HG02759 (cell line): ENCODE measurements at regions not wholly inside any gene's neighbourhood (a gene's known extent, or its start where the extent isn't known, plus 50 kb on each side); places are given as distances from the start of the nearest gene placed in this dataset.
"Not testable (repeated sequence)": the region's sequence is repeated elsewhere in the genome, so short reads cannot be mapped to it uniquely, and the experiment has no call there.

Experiments
- ATAC-seq: cut with Tn5 transposase; IDR thresholded peaks from one replicate; pipeline ENCODE4 v1.9.1; 2021; ENCODE audit warnings: mild to moderate bottlenecking, moderate library complexity; ENCODE audit not compliant: unreplicated experiment

DNA sequence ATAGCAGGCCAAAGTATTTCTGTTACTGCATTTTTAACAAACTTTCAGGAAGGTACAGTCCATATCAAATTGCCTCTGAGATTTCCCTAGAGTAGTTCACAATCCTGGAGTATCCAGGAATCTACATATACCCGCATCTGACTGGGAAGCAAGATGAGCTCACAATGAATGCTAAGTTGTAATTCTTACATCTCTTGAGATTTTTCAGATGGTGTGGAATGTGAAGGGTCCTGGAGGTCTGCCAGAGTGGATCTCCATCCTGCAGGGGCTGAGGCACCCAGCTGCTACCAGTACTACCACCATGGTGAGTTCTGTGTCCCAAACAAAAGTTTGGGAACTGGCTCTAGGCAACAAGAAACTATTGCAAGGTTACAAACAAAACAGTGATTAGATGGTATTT lies 156.7 kb upstream of the CCDC54 start:
- ATAC-seq, result no peak

DNA sequence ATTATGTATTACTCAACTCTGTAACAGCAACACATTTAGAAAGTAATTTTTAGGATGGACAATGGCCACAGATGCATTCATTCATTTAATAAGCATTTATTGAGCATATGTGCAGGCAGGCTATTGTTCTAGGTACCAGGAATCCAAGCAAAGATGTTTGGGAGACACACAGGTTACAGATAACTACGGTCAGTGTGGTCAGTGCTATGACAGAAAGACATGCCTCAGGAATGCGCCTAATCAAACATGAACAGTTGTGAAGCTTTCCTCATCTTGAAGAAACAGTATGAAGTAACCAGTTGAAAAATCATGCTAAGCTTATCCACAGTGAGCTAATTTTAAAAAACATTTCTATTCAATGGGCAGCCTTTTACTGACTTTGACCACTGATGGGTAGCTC lies 155.4 kb upstream of the CCDC54 start:
- ATAC-seq, result no peak

DNA sequence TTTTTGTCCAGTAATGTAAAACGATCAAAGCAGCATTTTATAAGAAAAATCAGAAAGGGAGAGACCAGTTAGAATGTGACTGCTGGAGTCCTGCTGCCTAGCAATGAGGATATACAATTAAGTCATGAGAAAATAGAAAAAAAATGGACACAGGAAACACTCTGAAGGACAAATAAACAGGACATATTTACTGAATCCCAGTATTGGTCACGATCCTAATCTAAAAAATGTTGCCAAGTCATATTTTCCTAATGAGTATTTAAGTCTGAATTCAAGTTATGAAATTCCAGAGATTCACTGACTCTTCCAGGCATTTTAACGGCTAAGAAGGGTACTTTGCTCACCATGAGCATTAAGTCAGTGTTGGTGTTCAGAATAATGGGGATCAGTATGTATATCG lies 154.3 kb upstream of the CCDC54 start:
- ATAC-seq, result no peak

DNA sequence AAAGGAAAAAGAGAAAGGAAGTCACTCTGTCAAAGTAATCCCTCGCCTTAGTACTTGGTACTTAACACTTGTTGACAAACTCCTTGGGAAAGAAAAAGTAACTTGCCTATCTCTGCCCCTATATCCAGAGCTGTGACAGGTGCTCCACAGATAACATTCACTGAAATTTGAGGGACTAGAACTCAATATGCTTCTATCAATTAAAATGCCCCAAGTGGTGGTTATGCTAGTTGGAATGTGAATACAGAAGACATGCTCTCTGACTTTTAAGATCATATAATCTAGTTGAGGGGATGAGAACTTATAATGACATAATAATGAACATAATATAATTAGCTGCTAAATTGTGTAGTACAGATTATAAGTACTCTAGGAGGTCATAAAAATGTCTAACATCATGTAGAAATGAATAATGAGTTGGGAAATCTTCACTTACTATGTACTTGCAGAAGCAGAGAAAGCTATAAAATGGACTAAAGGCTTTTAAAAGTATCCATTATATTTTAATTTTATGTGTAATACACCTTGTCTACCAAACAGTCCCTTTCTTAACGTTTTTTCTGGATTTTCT lies 153.1 kb upstream of the CCDC54 start:
- ATAC-seq, result no peak

DNA sequence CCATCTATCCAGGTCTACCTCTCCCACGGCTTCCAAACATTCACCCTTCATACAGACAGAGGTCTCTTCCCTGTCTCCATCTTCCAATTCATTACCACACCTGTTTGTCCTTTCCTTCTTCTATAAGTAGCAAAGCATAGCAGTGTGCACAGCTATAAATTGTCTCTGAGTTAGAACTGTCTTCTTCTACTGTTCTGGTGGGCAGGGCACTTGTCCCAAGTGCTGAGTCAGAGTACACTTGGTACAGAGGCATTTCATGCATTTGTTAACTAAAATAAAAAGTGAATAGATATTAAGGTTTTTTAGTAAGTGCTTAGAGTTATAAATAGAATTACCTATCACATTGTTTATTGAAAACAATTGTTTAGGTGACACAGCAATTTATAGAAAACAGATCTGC lies 150.1 kb upstream of the CCDC54 start:
- no peak for ATAC-seq

DNA sequence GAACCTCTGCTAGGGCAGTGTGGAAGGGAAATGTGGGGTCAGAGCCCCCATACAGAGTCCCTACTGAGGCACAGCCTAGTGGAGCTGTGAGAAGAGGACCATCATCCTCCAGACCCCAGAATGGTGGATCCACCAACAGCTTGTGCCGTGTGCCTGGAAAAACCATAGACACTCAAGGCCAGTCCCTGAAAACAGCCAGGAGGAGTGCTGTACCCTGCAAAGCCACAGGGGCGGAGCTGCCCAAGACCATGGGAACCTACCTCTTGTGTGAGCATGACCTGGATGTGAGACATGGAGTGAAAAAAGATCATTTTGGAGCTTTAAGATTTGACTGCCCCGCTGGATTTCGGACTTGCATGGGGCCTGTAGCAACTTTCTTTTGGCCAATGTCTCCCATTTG lies 143.4 kb upstream of the CCDC54 start:
- ATAC-seq, result not testable (repeated sequence)

DNA sequence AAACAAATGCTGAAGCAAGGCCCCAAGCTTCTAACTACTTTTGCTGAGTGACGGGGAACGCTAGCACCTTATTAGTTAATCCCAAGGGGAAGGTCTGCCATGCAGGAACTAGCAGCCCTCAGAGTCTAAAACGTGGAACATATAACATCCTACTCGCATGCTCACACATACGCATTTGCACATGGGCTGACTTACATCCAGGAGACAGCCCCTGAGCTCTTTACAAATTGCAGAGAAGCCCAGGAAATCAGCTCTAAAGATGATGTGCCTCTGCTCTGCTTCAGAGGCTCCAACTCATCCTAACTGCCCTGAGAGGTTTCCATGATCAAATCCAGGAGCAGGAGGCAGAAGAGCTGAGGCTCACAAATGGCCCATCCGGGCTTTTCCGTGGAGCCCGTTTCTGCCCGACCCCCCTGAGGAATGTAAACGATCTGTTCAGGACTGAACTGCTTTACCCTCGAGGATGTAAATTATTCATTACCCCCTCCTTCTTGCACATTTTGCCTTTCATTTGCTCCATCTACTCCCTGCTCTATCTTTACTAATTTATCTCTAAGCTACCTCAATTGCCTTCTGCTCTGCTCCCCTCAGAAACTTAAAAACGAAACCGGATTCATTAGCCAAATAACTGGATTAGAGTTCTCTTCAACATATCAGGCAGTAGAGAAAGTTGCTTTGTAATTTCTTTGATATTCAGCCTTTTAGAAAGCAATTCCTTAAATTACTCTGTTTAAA lies 141.9 kb upstream of the CCDC54 start:
- peak; percentile 1 for ATAC-seq

DNA sequence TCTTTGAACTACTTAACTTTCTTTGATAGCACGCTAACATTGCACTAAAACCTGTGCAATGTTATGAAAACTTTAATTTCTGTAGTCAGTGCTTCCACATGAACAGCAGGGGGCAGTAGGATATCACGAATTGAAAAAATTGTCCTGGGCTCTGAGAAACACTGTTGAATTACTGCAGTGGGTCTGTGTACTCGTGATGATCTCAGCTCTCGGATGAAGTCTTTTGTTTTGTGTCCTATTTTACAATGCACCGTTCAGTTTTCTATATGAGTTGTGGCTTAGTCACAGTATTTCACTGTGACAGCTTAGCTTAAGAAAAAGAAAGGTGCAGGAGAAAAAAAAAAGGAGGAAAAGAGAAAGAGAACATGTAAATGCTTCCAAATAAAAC lies 141.3 kb upstream of the CCDC54 start:
- peak; percentile 51 for ATAC-seq

DNA sequence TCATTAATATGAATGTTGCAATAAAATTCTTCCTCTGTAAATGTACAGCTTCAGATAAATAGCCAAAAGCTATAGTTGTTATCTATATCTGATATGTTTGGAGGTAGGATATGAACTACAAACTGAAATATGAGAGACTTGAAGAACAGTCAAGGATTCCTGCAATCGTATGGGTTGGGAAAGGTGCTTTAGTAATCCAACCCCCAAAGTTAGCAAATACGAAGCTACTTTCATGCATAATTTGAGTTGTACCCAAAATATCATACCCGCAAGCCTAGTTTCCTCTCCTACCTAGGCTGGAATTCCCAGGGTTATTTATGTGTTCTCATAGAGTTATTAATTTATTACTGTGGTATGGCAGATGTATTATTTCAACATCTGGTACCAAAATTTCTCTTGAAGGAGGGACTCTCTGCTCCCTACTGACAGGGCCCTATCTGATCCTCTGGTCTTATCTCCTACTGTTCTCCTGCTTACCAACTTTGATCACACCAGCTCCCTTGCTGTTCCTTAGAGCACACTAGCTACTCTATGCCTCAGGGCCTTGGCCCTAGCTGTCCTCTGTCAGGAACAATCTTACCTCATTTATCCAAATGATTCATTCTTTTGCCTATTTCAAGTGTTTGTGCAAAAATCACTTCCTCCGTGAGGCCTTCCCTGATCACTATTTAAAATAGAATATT lies 140.4 kb upstream of the CCDC54 start:
- no peak for ATAC-seq

DNA sequence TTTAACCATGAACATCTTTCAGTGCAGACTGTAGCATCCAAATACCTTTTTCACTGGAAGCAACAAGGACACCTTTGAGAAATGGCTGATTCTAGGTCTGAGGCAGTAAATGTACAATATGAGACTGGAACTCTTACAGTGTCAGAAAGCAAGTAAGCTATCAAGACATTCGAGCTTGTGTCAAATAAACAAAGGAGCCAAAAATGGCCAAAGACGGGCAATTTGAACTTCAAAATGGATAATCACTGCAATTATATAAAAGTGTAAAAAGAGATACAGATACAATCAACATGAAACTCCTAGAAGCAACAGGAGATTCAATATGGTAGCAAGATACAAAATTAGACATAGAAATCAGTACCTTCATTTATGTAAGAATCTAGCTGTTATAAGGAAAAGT lies 138.5 kb upstream of the CCDC54 start:
- ATAC-seq, result no peak

DNA sequence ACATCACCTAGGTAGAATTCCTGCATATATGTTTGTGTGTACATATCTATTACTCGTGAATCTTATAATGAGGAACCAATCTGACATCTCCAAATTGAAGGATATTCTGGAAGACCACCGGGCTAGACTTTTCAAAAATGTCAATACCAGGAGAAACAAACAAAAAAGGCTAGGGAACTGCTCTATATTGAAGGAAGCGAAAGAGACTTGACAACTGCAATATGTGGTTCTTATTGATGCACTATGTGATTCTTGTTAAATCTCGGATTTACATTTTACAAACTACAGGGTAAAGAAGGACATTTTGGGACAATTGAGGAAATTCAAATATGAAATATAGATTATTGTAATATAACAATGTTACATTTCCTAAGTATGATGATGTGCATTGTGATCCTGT lies 137.5 kb upstream of the CCDC54 start:
- no peak for ATAC-seq

DNA sequence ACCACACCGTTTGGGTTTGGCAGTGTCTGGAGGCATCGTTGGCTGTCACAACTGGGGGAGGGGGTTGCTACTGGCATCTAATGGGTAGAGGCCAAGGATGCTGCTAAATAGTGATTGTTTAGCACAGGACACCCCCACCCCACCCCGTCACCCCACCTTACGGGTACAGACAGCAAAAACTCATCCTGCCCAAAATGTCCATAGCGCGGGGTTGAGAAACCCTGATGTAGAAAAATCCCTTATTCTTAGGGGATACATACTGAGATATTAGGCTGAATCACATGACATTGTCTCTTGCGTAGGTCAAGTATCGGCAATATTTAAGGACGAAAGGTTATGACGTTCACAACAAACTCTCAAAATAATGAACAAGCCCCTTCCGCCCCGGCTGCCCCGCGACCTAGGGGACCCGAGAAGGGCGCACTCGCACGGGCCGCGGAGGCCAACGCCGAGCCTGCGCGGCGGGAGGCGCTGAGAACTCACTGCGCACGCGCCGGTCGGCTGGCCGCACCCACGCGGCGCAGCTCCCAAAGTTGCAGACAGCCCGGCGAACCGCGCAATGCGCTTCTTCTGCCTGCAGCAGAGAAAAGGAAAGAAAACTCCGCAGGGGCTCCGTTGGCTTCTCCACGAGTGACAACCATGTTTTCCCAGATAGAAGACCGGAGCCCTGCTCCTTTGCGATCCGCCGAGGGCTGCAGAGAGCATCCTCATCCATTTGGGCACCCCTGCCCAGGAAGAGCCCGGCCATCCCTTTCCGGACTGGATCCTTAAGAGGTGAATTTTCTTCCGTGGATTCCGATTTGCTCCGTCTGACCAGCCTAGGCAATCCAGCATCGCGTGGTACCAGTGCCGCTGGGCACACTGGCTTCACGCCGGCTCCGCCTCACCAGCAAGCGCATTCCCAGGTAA lies 136.8 kb upstream of the CCDC54 start:
- peak; percentile 94 for ATAC-seq

DNA sequence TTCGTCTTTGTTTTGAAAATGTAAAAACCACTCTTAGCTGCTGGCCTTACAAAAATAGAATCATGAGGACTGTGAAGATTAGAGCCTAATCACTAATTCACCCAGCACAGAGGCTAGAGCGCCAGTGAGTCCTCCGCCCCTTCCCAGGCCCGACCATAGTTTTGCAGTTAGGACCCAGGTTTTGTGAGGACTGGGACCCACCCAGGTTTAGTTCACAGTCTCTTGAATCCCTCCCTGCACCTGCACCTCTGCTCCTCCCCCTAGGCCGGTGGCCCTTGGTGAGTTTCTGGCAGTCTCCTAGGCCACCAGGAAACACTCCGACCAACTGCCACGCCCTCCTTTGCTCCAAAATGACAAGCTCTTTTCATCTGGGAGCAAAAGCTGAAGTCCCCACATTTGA lies 136.0 kb upstream of the CCDC54 start:
- ATAC-seq, result peak; percentile 36

DNA sequence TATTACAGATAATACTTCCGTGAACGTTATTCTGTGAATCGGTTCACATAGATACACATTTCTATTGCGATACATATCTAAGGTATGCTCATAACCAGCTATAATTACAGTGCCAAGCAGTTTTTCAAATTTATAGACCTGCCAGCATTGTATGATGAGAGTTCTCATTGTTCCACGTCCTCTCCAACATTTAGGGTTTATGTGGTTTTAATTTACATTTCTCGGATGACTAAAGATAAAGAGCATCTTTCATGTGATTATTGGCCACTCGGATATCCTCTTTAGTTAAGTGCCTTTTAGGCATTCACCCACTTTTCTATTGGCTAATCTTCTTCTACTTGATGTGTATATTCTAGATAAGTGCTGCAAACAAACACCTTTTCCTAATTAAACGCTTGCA lies 134.7 kb upstream of the CCDC54 start:
- no peak for ATAC-seq

DNA sequence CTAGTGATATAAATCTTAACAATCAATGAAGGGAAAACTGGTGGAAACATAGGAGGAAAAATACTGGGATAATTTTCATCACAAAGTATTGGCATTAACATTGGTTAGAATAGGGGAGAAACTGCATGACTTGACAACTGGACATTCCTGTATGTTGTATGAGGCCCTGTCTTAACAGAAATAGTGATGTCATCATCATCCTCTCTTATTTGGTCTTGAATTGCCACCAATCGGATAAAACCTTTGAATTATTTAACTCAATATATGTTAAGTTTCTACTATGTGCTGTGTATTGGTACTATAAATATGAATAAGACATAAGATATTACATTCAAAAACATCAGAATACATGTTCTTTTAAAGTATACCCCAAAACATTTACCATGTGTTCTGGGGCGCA lies 130.1 kb upstream of the CCDC54 start:
- no peak for ATAC-seq

DNA sequence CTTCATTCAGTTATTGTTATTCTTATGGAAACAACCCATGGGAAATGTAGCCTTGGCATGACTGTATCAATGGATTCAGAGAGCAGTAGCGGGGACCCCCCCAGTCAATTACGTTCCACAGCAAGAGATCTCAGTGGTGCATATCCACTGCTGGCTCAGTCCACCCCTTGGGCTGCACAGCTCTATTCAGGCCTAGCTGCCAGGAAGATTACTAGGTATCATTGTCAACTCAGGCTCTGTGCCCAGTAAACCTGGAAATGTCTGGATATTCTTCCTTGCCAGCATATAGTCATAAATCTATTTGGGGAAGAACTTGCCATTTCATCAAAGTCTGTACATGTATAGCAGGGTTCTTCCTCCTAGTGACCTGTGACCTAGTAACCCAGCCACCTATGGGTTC lies 128.1 kb upstream of the CCDC54 start:
- no peak for ATAC-seq

DNA sequence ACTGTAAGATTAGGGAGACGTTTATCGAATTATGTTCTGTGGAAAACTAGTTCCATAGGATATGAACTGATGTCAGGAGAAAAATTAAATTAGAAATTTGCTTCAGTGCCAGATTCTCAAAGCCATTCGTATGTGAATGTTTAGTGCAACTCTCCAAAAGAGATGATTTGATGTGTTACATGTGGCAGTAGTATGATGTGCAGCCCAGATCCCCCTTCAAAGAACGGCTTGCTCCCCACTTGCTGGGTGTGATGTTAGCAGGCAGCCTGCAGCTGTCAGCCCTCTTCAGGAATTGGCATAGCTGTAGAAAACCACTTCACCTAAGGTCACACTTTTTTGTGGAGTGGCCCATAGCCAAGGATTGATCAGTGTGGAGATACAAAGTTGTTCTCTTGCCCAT lies 127.0 kb upstream of the CCDC54 start:
- no peak for ATAC-seq

DNA sequence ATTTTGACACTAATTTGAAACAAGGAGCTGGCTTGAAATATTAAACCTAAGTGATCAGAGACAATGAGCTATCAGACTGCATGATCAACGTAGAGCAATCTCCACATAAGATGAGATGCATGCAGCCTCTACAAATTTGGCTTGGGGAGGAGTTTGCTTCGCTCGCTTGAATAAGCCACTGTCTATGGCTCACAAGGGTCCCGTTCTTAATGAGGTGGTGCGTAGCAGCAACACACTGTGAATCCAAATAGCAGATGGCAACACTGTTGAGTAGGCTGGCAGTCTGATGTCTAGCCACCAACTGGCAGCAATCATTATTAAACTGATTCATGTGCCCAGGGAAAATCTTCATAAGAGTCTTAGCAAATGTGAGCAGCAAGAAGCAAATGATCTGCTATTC lies 125.4 kb upstream of the CCDC54 start:
- ATAC-seq, result no peak

DNA sequence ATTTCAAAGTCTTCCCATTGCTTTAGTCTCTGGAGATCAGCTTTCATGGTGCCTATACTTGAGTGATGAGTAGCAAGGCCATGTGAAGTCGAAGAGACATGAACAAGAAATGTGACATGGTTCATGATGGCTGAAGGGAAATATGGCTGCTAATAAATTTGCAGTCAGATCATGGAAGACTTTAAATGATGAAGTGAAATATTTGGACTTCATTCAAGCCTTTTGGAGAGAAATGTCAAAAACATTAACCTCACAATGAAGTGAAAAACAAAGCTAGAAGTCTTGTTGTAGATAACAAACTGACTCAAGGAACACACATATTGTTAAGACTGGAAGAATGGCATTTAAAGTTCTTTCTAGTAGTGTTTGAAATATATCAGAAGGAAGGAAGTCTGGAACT lies 120.3 kb upstream of the CCDC54 start:
- no peak for ATAC-seq

DNA sequence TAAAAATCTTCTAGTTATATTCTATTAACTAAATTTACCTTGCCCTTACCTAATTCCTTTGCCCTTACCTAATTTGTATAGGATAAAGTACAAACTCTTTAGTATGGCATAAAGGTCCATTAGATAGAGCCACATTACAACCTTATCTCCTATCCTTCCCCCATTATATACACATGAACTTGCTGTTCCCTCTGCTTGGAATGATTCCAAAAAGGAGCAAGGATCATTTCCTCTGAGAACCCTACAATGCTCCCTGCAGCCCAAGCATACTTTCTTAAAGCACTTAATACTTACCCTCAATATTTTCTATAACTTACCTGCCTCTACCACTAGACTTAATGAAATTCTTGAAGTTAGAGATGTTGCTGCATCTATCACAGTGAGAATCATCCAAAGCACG lies 118.9 kb upstream of the CCDC54 start:
- no peak for ATAC-seq

DNA sequence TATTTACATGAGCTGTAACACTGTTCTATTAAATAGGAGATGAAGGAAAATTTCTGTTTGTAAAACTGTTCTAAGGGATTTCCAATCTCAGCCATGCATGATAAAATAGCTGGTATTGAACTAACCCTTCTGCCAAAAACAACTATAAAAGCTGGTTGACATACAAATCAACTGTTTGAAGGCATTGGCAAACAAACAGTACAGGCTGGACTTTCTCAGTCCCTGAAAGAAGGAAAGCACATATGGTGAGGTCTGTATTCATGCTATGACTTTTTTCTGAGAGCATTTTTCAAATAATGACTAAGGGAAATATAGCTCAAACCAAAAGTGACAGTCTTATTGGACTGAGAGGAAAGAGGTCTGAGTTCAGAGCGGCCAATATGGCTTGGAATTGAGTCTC lies 117.0 kb upstream of the CCDC54 start:
- ATAC-seq, result no peak
